CD4-positive, alpha-beta T cell (primary cell): ENCODE measurements at regions not wholly inside any gene's neighbourhood (a gene's known extent, or its start where the extent isn't known, plus 50 kb on each side); places are given as distances from the start of the nearest gene placed in this dataset.

Source experiments
- ATAC-seq: fragments of 200-7000 bp; cut with Tn5 transposase; one replicate; pipeline ENCODE4 v1.10.0; 2022; ENCODE audit warnings: mild to moderate bottlenecking; ENCODE audit not compliant: poor library complexity
- CTCF ChIA-PET: fragments of 350-600 bp; sonication (Branson Sonifier 250); formaldehyde crosslinking; loops from one replicate; lab custom pipeline; 2021; ENCODE audit warnings: antibody characterized with exemption, inconsistent platforms; lab: Charles Lee
- POLR2A ChIA-PET: fragments of 350-600 bp; sonication (Branson Sonifier 250); formaldehyde crosslinking; loops from one replicate; lab custom pipeline; 2021; ENCODE audit warnings: antibody characterized with exemption, inconsistent platforms; lab: Charles Lee
- DNase-seq, 14 experiments: peaks; one replicate each; pipeline ENCODE4 v3.0.0-alpha.2; 2013 to 2020; ENCODE audit warnings: mixed read lengths in 2 of 14
- H3K27ac ChIP-seq, 2 donors: one replicate each; pipeline versions ENCODE4 v1.5.1 to v1.7.0; 2013; ENCODE audit warnings: low read length in 2 of 2, low read depth in 1 of 2, mild to moderate bottlenecking in 1 of 2
- H3K27me3 ChIP-seq, 2 experiments: 1 replicate in 1 of 2; 2 replicates in 1 of 2; pipeline versions ENCODE4 v1.6.1 to v1.7.0; 2013; ENCODE audit warnings: low read length in 2 of 2, control low read depth in 1 of 2, mild to moderate bottlenecking in 1 of 2, moderate library complexity in 1 of 2; ENCODE audit not compliant: insufficient read depth in 2 of 2, control insufficient read depth in 1 of 2
- H3K36me3 ChIP-seq: one replicate; pipeline ENCODE4 v1.6.1; 2013; ENCODE audit warnings: low read length, control low read depth; ENCODE audit not compliant: insufficient read depth
- H3K4me1 ChIP-seq: one replicate; pipeline ENCODE4 v1.6.1; 2013; ENCODE audit warnings: low read length, control low read depth; ENCODE audit not compliant: insufficient read depth
- H3K4me3 ChIP-seq: one replicate; pipeline ENCODE4 v1.5.1; 2013; ENCODE audit warnings: mild to moderate bottlenecking, low read length, moderate library complexity
- H3K9me3 ChIP-seq, 2 experiments: 1 replicate in 1 of 2; 2 replicates in 1 of 2; pipeline versions ENCODE4 v1.6.1 to v1.7.0; 2013; ENCODE audit warnings: low read length in 2 of 2, mild to moderate bottlenecking in 2 of 2, control low read depth in 1 of 2, moderate library complexity in 1 of 2; ENCODE audit not compliant: control insufficient read depth in 1 of 2, insufficient read depth in 1 of 2
- H3K27ac Mint-ChIP-seq: one replicate; pipeline ENCODE4 v1.8.0; 2020; ENCODE audit warnings: mixed read lengths
- H3K27me3 Mint-ChIP-seq: one replicate; pipeline ENCODE4 v1.8.0; 2021; ENCODE audit warnings: mixed read lengths
- H3K36me3 Mint-ChIP-seq: one replicate; pipeline ENCODE4 v1.8.0; 2021; ENCODE audit warnings: low read depth, mixed read lengths
- H3K4me1 Mint-ChIP-seq: one replicate; pipeline ENCODE4 v1.8.0; 2021; ENCODE audit warnings: low read depth, mixed read lengths
- H3K4me3 Mint-ChIP-seq: one replicate; pipeline ENCODE4 v1.8.0; 2020; ENCODE audit warnings: mild to moderate bottlenecking, mixed read lengths
- H3K9me3 Mint-ChIP-seq: one replicate; pipeline ENCODE4 v1.8.0; 2020; ENCODE audit warnings: mixed read lengths
- CTCF ChIP-seq: fragments of 200-600 bp; IDR thresholded peaks from one replicate; pipeline ENCODE4 v1.8.0; 2022; ENCODE audit warnings: antibody characterized with exemption, mild to moderate bottlenecking
- intact Hi-C, 2 experiments: fragments of 100-400 bp; cut with DNase I in 1 of 2; cut with micrococcal nuclease in 1 of 2; formaldehyde crosslinking; loops; one replicate each; pipeline versions ENCODE4 v1.15.1 to v1.9.0; 2023 to 2025; cut with DNase I, micrococcal nuclease

GRCh38 chr2:7419814-7420311 is 502.7 kb downstream of the RNF144A start:
- no peak for TF ChIP-seq CTCF
- Mint-ChIP-seq H3K27ac (no peak overlapping the region), H3K36me3 (no peaks in the 10 kb centered on the region), H3K27me3 (no peaks in the 10 kb centered on the region), H3K4me3 (no peak overlapping the region), H3K4me1 (no peaks in the 10 kb centered on the region), H3K9me3 (no peaks in the 10 kb centered on the region)
- DNase-seq: no peak
- H3K9me3 ChIP-seq: no peaks in the 10 kb centered on the region
- POLR2A ChIA-PET: no interaction called here
- H3K27me3 ChIP-seq: peaks cover 0 to 2% of the 10 kb centered on the region in 2 experiments
- intact Hi-C loops: loop anchor here in 1 of 2 experiments (10.0 kb wide), 2 partner anchors 325 to 1585 kb away; partner anchors contain the start of gene MBOAT2
- H3K36me3 ChIP-seq: no peaks in the 10 kb centered on the region
- H3K27ac ChIP-seq: no peak overlapping the region
- no peak overlapping the region for H3K4me3 ChIP-seq
- CTCF ChIA-PET: no interaction called here
- no peak for ATAC-seq
- H3K4me1 ChIP-seq: no peaks in the 10 kb centered on the region

- POLR2A ChIA-PET: no interaction called here
- no peak overlapping the region for H3K27ac ChIP-seq
- no peak overlapping the region for H3K27ac Mint-ChIP-seq
- H3K4me1 Mint-ChIP-seq: no peaks in the 10 kb centered on the region
- H3K4me3 ChIP-seq: no peak overlapping the region
- DNase-seq (no peak), ATAC-seq (no peak)
- H3K36me3 ChIP-seq: no peaks in the 10 kb centered on the region
- no peaks in the 10 kb centered on the region for H3K9me3 ChIP-seq
- H3K4me1 ChIP-seq: no peaks in the 10 kb centered on the region
- intact Hi-C loops: loop anchor here in 1 of 2 experiments (10.0 kb wide), 2 partner anchors 326 to 1584 kb away; partner anchors contain the start of gene MBOAT2
- no peak for TF ChIP-seq CTCF
- H3K36me3 Mint-ChIP-seq: no peaks in the 10 kb centered on the region
- H3K27me3 ChIP-seq: peaks cover 0 to 2% of the 10 kb centered on the region in 2 experiments
- CTCF ChIA-PET: no interaction called here
- H3K27me3 Mint-ChIP-seq: no peaks in the 10 kb centered on the region
- no peak overlapping the region for H3K4me3 Mint-ChIP-seq
- H3K9me3 Mint-ChIP-seq: no peaks in the 10 kb centered on the region
Observed at GRCh38 chr2:7420530-7420929, 503.3 kb downstream of the RNF144A start.

GRCh38 chr2:7424481-7424880 is 507.3 kb downstream of the RNF144A start:
- H3K27me3 Mint-ChIP-seq: no peaks in the 10 kb centered on the region
- Histone ChIP-seq H3K36me3 (no peaks in the 10 kb centered on the region), H3K27me3 (peaks cover 0 to 2% of the 10 kb centered on the region in 2 experiments), H3K27ac (no peak overlapping the region), H3K4me3 (no peak overlapping the region), H3K9me3 (no peaks in the 10 kb centered on the region), H3K4me1 (peaks cover 12% of the 10 kb centered on the region)
- CTCF ChIA-PET: no interaction called here
- no peak overlapping the region for H3K27ac Mint-ChIP-seq
- no peak for TF ChIP-seq CTCF
- H3K4me1 Mint-ChIP-seq: peaks cover 23% of the 10 kb centered on the region
- H3K36me3 Mint-ChIP-seq: no peaks in the 10 kb centered on the region
- no peaks in the 10 kb centered on the region for H3K9me3 Mint-ChIP-seq
- intact Hi-C loops: loop anchor here in 1 of 2 experiments (10.0 kb wide), 2 partner anchors 330 to 1580 kb away; partner anchors contain the start of gene MBOAT2
- POLR2A ChIA-PET: no interaction called here
- no peak overlapping the region for H3K4me3 Mint-ChIP-seq
- DNase-seq (no peak), ATAC-seq (no peak)
